HG03469 (cell line): ENCODE measurements at regions not wholly inside any gene's neighbourhood (a gene's known extent, or its start where the extent isn't known, plus 50 kb on each side); places are given as distances from the start of the nearest gene placed in this dataset.

Experiments used
- ATAC-seq: cut with Tn5 transposase; IDR thresholded peaks from one replicate; pipeline ENCODE4 v1.9.1; 2021; ENCODE audit warnings: mild to moderate bottlenecking, moderate library complexity, moderate number of reproducible peaks; ENCODE audit not compliant: unreplicated experiment

DNA sequence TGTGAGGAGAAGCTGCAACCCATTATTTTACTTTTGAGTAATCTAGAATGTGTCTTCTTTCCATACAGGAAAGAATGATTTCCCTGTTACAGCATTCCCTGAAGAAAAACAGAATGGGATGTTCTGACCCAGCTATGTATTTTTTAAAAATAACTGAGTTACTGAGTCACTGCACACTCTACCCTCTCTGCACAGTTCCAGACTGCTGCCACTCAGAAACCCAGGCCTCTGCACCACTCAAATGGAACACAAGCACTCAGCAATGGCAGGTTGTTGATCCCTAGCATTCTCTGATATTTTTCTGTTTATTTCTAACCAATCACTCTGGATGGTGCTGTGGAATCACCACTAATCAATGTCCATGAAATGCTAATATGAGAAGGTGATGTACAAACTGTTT lies 1300.0 kb upstream of the FAM98A start:
- ATAC-seq, result no peak

- ATAC-seq, result no peak
Observed at GRCh38 chr2:34892766-34893165, 1293.7 kb upstream of the FAM98A start.

GRCh38 chr2:34892256-34892655 lies 1293.2 kb upstream of the FAM98A start:
- no peak for ATAC-seq

DNA sequence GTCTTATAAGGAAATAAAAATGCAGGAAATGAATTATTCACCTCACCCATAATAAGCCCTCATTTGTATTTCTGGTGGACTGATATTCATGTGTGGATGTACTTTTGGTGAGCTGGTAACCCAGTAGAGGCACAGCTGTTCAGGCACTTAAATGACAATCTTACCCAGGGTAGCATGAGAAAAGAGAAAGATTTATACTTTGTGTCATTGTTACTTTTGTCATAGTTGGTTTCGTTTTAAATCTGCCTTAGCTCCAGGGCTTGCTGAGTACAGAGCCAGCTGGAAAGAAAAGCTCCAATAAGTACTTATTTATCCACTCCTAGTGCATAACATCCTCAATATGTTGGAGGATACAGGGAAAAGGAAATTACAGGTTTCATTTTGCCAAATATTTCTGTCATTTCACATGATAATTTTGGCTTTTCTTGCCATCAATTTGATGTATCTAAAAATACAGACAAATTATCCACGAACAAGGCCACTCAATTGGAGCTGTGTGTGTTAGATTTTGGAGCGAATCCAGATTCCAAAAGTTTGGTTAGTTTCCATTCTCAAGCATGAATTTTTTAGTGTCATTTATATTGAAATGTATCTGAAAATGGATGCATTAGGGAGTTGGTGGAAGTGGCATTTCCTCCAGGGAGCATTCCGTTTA lies 1276.1 kb upstream of the FAM98A start:
- no peak for ATAC-seq

GRCh38 chr2:34853646-34854045 lies 1254.5 kb upstream of the FAM98A start:
- no peak for ATAC-seq

GRCh38 chr2:34851804-34852203 lies 1252.7 kb upstream of the FAM98A start:
- ATAC-seq, result no peak

- no peak for ATAC-seq
Observed at GRCh38 chr2:34849827-34850226, 1250.7 kb upstream of the FAM98A start.

DNA sequence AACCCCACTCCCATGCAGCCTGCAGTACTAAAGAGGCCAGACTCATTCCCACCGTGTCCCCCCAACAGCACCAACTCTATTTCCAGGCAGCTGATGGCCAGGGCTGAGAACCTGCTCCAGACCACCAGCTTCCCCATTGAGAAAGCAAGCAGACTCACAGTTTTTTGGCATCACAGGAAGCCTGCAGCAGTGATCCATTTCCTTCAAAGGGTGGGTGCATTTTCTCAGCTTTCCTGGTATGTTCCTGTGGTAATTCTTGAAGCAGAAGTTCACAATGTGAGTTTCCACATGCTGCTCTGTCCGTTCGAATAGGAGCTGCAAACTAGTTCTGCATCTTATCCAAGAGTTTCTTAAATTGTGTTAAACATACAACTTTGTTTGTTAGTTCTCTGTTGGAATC lies 1249.6 kb upstream of the FAM98A start:
- no peak for ATAC-seq

DNA sequence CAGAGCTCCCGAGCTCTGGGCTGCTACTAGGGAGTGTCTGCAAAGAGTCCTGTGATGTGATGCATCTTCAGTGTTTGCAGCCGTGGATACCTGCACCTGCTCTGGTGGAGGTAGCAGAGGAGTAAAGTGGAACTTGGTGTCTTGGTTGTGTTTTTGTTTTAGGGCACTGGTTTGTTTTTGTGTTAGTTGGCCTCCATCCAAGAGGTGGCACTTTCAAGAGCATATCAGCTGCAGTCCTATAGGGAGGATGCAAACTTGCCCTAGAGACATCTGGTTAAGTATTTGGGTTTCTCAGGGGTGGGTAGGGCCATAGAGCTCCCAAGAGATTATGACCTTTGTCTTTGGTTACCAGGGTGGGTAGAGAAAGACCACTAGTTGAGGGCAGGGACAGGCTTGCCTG lies 1249.0 kb upstream of the FAM98A start:
- ATAC-seq, result no peak

DNA sequence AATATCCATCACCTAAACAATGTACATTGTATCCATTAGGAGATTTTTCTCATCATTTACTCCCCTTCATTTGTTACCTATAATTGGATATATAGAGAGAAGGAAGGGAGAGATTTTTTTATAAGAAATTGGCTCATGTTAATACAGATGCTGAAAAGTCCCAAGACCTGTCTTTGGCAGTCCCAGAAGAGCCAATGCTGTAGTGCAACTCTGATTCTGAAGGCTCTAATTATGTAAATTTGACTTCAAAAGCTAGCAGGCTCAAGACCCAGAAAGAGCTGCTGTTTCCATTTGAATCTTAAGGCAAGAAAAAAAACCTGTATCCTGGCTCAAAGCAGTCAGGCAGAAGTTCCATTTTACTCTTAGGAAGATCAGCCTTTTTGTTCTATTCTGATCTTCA lies 1245.5 kb upstream of the FAM98A start:
- ATAC-seq, result no peak

GRCh38 chr2:34838408-34838807 lies 1239.3 kb upstream of the FAM98A start:
- no peak for ATAC-seq

DNA sequence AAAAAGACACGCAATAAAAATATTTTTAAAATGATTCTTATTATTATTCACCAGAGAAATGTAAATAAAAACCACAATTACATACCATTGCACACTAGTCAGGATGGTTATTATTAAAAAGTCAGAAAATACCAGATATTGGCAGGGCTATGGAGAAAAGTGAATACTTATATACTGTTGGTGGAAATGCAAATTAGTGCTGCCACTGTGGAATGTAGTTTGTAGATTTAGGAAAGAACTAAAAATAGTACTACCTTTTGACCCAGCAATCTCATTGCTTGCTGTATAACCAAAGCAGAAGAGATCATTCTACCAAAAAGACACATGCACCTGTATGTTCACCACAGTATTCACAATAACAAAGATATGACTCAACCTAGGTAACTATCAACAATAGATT lies 1237.3 kb upstream of the FAM98A start:
- no peak for ATAC-seq

DNA sequence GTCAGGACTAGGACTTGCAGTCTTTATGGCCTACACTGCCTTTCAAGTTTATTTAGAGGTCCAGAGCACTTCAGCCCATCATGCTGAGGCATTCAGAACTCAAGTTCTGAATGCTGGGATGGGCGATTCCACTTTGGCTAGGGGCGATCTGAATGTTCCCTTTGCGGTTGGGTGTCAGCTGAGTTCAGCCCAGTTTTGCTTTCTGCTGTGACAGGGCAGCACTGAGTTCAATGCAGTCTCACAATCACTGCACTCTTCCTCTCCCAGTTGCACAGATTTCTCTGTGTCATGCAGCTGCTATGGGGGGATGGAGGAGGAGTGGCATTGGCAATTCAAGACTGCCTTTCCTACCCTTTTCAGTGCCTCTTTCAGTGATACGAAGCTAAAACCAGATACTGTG lies 1232.0 kb upstream of the FAM98A start:
- no peak for ATAC-seq

DNA sequence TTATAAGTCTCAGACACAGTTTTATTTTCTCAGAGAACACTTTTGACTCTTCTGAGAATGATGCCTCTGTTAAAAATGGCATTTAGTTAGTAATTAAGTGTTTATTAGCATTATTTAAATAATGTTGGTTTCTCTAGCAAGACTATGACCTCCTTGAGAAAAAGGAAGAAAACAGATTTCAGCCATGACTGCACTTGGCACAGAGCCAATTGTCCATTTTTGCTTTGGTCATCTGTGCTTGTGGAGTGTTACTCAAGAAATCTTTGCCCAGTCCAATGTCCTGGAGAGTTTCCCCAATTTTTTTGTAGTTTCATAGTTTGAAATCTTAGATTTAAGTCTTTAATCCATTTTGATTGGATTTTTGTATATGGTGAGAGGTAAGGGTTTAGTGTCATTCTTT lies 1229.4 kb upstream of the FAM98A start:
- ATAC-seq, result no peak

DNA sequence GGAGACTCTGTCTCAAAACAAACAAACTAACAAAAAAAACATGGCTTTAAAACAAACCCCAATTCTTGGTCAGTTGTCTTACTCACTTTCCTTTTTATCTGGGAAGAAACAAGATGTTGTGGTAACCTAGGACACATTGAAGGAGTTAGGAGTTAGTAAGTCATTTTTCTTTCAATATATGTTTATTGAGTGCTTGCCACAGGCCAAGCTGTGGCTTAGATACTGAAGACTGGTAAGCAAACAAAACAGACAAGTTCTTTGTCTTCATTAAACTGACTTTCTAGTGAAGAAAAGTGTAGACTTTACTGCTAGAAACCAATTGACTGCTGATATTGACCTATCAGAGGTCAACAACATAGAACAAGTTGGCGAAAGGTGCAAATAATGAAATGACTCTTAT lies 1228.3 kb upstream of the FAM98A start:
- no peak for ATAC-seq

DNA sequence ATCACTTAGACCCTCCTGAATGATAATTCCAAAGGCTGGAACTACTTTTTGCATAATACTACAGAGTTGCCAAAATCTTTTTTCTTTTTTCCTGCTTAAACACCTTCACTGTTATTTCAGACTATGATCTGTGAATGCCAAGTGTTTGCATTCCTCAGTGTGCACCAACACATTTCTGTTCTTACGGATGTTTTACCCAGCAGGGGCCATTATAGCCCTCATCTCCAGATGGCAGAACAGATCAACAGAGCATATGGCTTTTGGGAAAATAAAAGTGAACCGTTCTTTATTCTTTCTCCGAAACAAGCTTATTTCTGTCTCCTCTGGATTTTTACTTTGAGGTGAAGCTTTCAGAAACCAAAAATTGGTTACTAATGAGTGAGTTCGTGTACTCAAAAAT lies 1226.6 kb upstream of the FAM98A start:
- no peak for ATAC-seq

DNA sequence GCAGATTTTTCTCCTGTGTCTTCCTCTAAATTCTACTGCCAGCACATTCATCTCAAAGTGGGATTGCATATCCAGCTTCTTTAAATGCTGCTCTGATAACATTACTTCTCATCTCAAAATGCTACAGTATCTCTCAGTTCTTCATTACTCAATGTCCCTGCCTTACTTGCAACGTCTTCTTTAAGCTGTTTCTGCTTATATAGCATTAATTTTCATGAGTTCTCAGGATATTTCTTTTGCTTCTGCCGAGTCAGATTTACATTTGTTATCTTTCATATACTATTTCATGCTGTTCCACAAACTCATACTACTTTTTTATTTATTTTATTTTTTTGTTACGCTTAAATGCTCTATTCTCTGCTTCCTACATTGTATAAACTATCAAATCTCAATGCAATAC lies 1223.5 kb upstream of the FAM98A start:
- no peak for ATAC-seq

GRCh38 chr2:34815052-34815741 lies 1216.1 kb upstream of the FAM98A start:
- ATAC-seq, result no peak

GRCh38 chr2:34810456-34810855 lies 1211.4 kb upstream of the FAM98A start:
- ATAC-seq, result no peak

- no peak for ATAC-seq
Observed at GRCh38 chr2:34808426-34808825, 1209.3 kb upstream of the FAM98A start.

- ATAC-seq, result no peak
Observed at GRCh38 chr2:34806891-34807290, 1207.8 kb upstream of the FAM98A start.

- ATAC-seq, result no peak
Observed at GRCh38 chr2:34806396-34806795, 1207.3 kb upstream of the FAM98A start.

GRCh38 chr2:34799556-34799955 lies 1200.5 kb upstream of the FAM98A start:
- no peak for ATAC-seq
